Bronchial epithelial cell (primary cell): ENCODE measurements at regions not wholly inside any gene's neighbourhood (a gene's known extent, or its start where the extent isn't known, plus 50 kb on each side); places are given as distances from the start of the nearest gene placed in this dataset.

Experiments used
- DNase-seq: peaks from one replicate; pipeline ENCODE4 v3.0.0-alpha.2; 2010; ENCODE audit warnings: low read depth
- FAIRE-seq: peaks from 2 replicates; lab custom pipeline; 2011; peaks lifted over from hg19 to GRCh38; lab: Jason Lieb, UNC
- H3K27me3 ChIP-seq: 2 replicates; pipeline ENCODE4 v1.5.1; 2011; ENCODE audit warnings: low read length; ENCODE audit not compliant: control insufficient read depth, insufficient read depth
- H3K36me3 ChIP-seq: 2 replicates; pipeline ENCODE4 v1.5.1; 2011; ENCODE audit warnings: low read length; ENCODE audit not compliant: control insufficient read depth, insufficient read depth
- H3K4me3 ChIP-seq: 2 replicates; pipeline ENCODE4 v1.5.1; 2011; ENCODE audit warnings: mild to moderate bottlenecking, low read depth, low read length, control low read depth
- CTCF ChIP-seq: IDR thresholded peaks from 2 replicates; pipeline ENCODE4 v1.5.1; 2011; ENCODE audit warnings: mild to moderate bottlenecking, moderate library complexity, low read length, control low read depth, inconsistent platforms; ENCODE audit not compliant: insufficient read depth, severe bottlenecking

GRCh38 chr11:60647087-60647486, 52.3 kb upstream of the MS4A8 start:
- Histone ChIP-seq H3K4me3 (no peak overlapping the region), H3K27me3 (no peaks in the 10 kb centered on the region), H3K36me3 (no peaks in the 10 kb centered on the region)
- no peak for DNase-seq
- no peak for TF ChIP-seq CTCF
- FAIRE-seq, result no peak
